Mucosa of descending colon (tissue), 3 donors: ENCODE measurements at regions not wholly inside any gene's neighbourhood (a gene's known extent, or its start where the extent isn't known, plus 50 kb on each side); places are given as distances from the start of the nearest gene placed in this dataset.

Experiments
- ATAC-seq: fragments of 200-7000 bp; cut with Tn5 transposase; one replicate; pipeline ENCODE4 v1.9.1; 2020; ENCODE audit warnings: mild to moderate bottlenecking, moderate library complexity
- DNase-seq, 3 donors: peaks; one replicate each; pipeline ENCODE4 v3.0.0-alpha.2; 2020
- H3K36me3 ChIP-seq: fragments of 200-600 bp; one replicate; pipeline ENCODE4 v1.8.0; 2021; ENCODE audit warnings: low read depth, mild to moderate bottlenecking
- H3K4me1 ChIP-seq: fragments of 200-600 bp; one replicate; pipeline ENCODE4 v1.8.0; 2021; ENCODE audit warnings: low read depth, mild to moderate bottlenecking
- H3K4me3 ChIP-seq: fragments of 200-600 bp; one replicate; pipeline ENCODE4 v1.8.0; 2021; ENCODE audit warnings: mild to moderate bottlenecking
- H3K9me3 ChIP-seq: fragments of 200-600 bp; one replicate; pipeline ENCODE4 v1.8.0; 2021; ENCODE audit warnings: mild to moderate bottlenecking
- CTCF ChIP-seq: fragments of 200-600 bp; IDR thresholded peaks from one replicate; pipeline ENCODE4 v1.8.0; 2022; ENCODE audit warnings: antibody characterized with exemption, mild to moderate bottlenecking
- intact Hi-C, 2 donors: fragments of 100-400 bp; cut with DNase I in 1 of 2; cut with micrococcal nuclease in 1 of 2; formaldehyde crosslinking; loops; one replicate each; pipeline versions ENCODE4 v1.11.0 to v1.11.1; 2022; cut with DNase I, micrococcal nuclease
- donor health status: DM: no; HTN: no; CAD: no; lungs with moderate emphysema.
- donor health status: DM: no; HTN: no; CAD: no.
- donor health status: DM: no; HTN: yes; CAD: no.

GRCh38 chr15:31489801-31490646 is 163.4 kb downstream of the KLF13 start:
- ATAC-seq (peak; percentile 70), DNase-seq (peak in 2 of 3 donors; percentile 56 to 59)
- Histone ChIP-seq H3K4me1 (peaks cover 29% of the 10 kb centered on the region), H3K36me3 (no peaks in the 10 kb centered on the region), H3K9me3 (peaks cover 5% of the 10 kb centered on the region), H3K4me3 (no peak overlapping the region)
- TF ChIP-seq CTCF = peak; percentile 82
- intact Hi-C loops = loop anchor here (2.0 to 10.0 kb wide), 3 partner anchors 51 to 285 kb away; no protein-coding TSS in a partner anchor

GRCh38 chr15:31494786-31495185 is 168.2 kb downstream of the KLF13 start:
- ATAC-seq (no peak), DNase-seq (no peak)
- H3K4me1 ChIP-seq = peaks cover 7% of the 10 kb centered on the region
- TF ChIP-seq CTCF = no peak
- H3K4me3 ChIP-seq = no peak overlapping the region
- H3K36me3 ChIP-seq = no peaks in the 10 kb centered on the region
- intact Hi-C loops = loop anchor here in 1 of 2 donors (10.0 kb wide), 1 partner anchor 280 kb away; no protein-coding TSS in a partner anchor
- peaks cover 5% of the 10 kb centered on the region for H3K9me3 ChIP-seq

GRCh38 chr15:31495281-31495680 is 168.6 kb downstream of the KLF13 start:
- DNase-seq = no peak
- Histone ChIP-seq H3K4me3 (no peak overlapping the region), H3K36me3 (no peaks in the 10 kb centered on the region), H3K4me1 (peaks cover 2% of the 10 kb centered on the region), H3K9me3 (peaks cover 5% of the 10 kb centered on the region)
- ATAC-seq = no peak
- TF ChIP-seq CTCF = no peak
- intact Hi-C loops = loop anchor here in 1 of 2 donors (10.0 kb wide), 1 partner anchor 280 kb away; no protein-coding TSS in a partner anchor

GRCh38 chr15:31497838-31498237 is 171.2 kb downstream of the KLF13 start:
- H3K9me3 ChIP-seq = no peaks in the 10 kb centered on the region
- ATAC-seq = peak; percentile 43
- DNase-seq = no peak
- H3K4me1 ChIP-seq = no peaks in the 10 kb centered on the region
- TF ChIP-seq CTCF = no peak
- intact Hi-C loops = loop anchor here in 1 of 2 donors (10.0 kb wide), 1 partner anchor 283 kb away; no protein-coding TSS in a partner anchor
- no peak overlapping the region for H3K4me3 ChIP-seq
- no peaks in the 10 kb centered on the region for H3K36me3 ChIP-seq

GRCh38 chr15:31498329-31498728 is 171.7 kb downstream of the KLF13 start:
- ATAC-seq (peak; percentile 68), DNase-seq (no peak)
- Histone ChIP-seq H3K4me3 (no peak overlapping the region), H3K9me3 (no peaks in the 10 kb centered on the region), H3K4me1 (no peaks in the 10 kb centered on the region), H3K36me3 (no peaks in the 10 kb centered on the region)
- intact Hi-C loops = loop anchor here in 1 of 2 donors (10.0 kb wide), 1 partner anchor 284 kb away; no protein-coding TSS in a partner anchor
- no peak for TF ChIP-seq CTCF
